ENCODE measurements at regions not wholly inside any gene's neighbourhood (a gene's known extent, or its start where the extent isn't known, plus 50 kb on each side); places are given as distances from the start of the nearest gene placed in this dataset.

DNA sequence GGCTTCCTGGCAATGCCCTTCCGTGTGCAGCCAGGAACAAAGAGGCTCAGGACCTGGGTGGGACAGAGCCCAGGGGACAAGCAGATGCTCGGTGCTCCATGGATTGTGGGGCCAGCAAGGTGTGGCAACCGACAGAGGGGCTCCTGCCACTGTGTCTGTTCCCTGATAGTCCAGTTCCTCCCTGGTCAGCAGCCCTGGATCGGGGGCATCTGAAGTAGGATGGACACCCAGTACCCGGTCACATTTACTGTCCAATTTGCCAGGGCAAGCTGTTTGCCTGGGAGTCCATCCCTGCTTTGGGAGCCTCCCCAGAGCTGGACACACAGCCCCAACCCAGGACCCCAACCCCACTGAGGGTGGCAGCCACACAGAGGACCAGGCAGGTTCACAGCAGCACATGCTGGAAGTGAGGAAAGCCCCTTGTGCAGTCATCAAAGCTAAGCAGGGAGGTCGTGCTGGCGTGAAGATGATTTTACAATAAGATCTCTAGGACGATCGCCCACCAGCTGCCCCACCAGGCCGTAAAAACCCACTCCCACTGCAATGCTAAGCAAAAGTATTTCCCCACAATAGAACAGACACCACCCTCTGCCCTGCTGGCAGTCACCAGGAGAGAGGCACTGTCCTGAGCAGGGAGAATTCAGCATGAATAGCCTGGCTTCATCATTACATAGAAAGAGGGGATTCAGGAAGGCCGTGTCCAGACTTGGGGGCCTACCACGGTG, 141.7 kb downstream of the NDUFA10 start:
- DNase-seq: no peak

GRCh38 chr2:239882781-239883180, 142.4 kb downstream of the NDUFA10 start:
- DNase-seq: no peak

GRCh38 chr2:239882331-239882732, 142.8 kb downstream of the NDUFA10 start:
- DNase-seq: peak; percentile 28 to 42

DNA sequence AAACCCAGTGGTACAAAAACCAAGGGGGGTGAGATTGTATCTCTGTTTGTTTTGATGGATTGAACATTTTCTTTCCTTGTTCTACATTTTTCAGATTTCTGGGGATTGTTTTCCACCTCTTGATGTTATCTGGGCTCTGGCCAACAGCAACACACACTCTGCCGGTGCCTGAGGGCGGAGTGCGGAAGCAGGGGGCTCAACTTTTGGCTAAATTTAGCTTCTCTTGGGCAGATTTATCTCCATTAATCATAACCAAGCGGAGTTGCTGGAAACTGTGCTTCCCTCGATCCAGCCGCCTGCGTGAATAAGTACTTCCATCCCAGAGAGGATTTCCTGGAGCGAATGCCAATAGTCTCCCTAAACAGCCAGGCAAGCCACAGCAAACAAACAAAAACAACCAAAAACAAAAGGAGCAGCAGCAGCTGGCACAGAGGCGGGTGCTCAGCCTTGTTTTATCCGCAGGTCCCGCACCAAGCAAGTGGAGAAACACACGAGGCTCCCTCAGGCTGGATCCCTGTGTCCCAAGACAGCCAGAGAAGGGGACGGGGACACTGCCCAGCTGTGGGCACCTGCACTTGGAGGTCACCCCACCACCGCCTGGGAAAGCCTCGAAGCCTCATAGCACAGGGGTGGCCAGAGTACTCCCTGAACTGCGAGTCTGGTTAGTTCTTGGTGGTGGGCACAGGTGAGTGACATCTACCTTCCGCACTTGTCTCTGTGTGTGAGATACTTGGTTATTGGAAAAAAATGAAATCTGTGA, 143.4 kb downstream of the NDUFA10 start:
- no peak for DNase-seq

DNA sequence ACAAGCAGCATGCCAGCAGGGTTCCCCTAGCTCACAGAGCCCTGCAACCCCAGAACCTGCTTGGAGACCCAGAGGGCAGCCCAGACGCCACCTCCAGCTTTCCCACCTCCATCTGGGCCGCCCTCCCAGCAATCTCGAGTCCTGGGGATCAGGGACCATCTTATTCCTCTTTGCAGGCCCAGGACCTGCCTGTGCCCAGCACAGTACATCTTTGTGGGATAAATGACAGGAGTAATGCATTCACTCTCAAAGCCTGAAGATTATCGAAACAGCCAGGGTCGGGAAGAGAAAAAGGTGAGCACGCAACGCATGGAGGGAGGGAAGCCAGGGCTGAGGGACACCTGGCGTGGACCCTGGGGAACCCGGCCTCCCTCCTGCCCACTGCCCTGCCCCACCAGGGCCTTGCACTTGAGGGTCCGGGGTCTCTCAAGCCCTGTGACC, 144.1 kb downstream of the NDUFA10 start:
- DNase-seq: no peak

DNA sequence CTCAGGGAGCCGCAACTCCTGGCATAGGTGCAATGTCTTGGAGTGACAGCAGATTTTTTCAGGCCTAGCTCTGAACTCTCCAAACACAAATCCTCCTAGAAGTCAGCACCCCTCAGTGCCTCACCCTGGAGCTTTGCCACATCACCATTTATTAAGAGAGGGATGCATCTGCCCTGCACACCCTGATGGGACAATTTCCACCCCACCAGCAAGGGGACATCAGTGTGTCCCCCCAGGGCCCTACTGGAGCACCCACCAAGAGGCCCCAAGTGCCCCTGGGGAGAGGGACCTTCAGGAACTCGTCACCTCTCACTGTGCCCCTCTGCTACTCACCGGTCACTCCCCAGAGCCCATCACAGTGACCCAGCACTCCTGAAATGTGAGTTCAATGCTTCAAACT, 144.7 kb downstream of the NDUFA10 start:
- no peak for DNase-seq

- DNase-seq: no peak
Measured at GRCh38 chr2:239879423-239880084, 145.6 kb downstream of the NDUFA10 start.

DNA sequence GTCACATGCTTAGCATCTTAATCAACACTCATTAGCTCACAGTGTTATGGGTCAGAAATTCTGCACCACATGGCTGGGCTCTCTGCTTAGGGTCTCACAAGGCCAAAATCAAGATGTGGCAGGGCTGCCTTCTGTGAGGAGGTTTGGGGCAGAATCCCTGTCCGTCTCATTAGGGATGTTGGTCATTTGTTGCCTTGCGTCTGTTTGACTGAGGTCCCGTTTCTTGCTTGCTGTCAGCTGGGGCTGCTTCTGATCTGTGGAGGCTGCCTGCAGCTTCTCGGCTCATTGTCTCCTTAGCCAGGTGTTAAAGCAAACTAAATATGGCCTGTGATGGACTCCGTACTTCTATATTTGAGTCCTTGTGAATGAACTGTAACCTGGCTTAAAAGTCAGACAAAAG, 146.5 kb downstream of the NDUFA10 start:
- DNase-seq: no peak

DNA sequence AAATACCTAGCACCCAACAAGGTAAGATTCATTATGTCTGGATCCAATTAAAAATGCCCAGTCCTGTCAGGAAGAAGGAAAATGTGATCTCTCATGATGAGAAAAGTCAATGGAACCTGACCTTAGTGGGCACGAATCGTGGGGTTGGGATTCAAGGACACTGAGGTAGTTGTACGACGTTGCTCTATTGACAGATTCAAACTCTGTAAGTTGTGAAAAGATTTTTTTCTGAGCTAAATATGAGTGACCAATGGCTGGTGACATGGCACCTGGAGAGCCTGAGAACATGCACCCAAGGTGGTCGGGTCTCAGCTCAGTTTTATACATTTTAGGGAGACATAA, 148.2 kb downstream of the NDUFA10 start:
- no peak for DNase-seq

GRCh38 chr2:239876271-239876947, 148.7 kb downstream of the NDUFA10 start:
- no peak for DNase-seq

GRCh38 chr2:239874636-239875356, 150.3 kb downstream of the NDUFA10 start:
- DNase-seq: no peak

DNA sequence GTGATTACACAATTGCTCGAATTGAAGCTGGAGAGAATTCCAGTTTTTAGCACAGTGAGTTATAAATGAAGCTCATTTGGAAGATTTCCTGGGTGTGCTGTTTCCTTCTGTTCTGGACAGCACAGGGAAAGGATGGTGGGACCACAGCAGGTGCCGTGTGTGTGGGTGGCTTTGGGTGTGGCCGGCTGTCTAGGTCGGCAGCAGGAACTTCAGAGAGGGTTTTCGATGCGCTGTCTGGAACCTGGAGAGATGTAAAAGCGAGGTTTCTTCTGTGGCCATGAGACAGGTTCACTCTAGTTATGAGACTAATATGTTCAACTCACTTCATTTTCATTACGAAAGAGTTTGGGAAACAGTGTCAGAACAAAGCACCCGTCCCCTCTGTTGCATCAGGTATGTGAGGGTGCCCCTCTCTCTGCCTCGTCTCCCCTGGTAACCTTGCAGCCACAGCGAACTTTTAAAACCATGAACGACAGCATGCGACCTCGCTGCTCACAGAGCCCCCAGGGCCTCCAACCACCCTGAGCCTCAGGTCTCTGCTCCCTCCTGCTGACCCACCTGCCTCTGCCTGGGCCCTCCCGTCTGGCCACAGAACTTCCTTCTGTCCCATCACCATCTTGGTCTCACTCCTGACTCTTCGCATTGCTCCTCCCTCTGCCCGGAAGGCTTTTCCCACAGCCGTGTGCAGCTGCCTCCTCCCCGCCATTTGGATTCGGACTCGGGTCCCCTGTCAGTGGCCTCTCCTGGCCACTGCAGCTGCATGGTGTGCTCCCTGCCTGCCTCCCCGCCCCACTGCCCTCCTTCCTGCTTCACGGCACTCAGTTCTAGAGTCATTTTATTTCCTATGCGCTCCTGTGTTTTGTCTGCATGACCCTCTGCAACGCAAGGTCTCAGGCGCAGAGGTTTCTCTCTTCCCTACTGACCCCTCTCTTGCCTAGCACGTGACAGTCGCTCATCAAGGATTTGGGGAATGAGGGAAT, 151.2 kb downstream of the NDUFA10 start:
- no peak for DNase-seq

DNA sequence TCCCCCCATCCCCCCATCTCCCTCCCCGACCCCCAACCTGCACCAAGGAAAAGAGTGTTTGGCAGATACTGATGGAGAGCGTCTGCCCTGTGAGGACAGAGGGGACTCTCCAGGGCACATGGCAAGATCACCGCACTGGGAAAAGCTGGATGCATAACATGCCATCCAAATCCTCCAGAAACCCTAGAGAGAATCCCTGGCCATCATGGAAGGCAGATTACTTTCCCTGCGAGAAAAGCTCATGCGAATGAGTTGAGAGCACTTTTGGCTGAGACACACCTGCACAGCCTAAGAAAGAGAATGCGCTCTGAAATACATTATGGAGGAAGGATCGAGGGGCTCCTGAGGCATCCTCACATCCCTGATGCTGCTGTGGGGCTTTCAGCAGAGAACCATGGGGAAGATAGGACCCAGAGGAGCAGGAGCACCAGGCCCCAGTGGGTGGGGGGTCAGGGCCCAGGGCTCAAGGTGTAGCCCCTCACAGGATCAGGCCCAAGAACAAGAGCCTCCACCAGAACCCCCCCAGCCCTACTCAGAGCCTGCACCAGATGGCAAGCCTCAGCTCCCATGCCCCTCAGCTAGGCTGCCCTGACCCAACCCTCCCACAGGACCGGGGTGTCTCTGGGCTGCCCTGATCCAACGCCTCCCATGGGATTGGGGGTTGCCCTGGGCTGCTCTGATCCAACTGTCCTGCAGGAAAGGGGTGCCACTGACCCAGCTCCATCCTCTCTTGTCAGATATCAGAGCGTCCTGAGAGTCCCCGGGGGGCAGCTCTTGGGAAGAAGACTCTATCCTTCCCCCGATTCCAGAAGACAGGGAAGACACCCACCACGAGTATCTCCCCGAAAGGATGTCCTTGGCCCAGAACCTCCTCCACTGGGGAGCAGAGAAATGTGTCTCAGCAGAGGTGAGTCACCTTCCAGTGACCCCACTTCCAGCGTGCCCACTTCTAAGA, 153.4 kb downstream of the NDUFA10 start:
- DNase-seq: no peak

- DNase-seq: no peak
Measured at GRCh38 chr2:239870863-239871262, 154.3 kb downstream of the NDUFA10 start.

DNA sequence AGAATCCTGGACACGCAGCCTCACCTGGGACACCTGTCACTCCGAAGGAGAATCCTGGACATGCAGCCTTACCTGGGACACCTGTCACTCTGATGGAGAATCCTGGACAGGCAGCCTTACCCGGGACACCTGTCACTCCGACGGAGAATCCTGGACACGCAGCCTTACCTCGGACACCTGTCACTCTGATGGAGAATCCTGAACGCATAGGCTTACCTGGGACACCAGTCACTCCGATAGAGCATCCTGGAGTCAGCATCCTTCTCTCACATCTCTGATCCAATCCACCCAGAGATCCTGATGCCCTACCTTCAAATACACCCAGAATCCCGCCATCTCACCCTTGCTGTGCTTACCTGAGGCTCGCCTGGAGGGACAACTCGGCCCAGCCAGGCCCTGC, 154.9 kb downstream of the NDUFA10 start:
- no peak for DNase-seq

- no peak for DNase-seq
Measured at GRCh38 chr2:239869272-239870155, 155.6 kb downstream of the NDUFA10 start.

- no peak for DNase-seq
Measured at GRCh38 chr2:239868556-239869181, 156.5 kb downstream of the NDUFA10 start.

GRCh38 chr2:239866778-239867177, 158.4 kb downstream of the NDUFA10 start:
- no peak for DNase-seq

Measured in right lung (tissue), 2 donors.